ENCODE measurements at regions not wholly inside any gene's neighbourhood (a gene's known extent, or its start where the extent isn't known, plus 50 kb on each side); places are given as distances from the start of the nearest gene placed in this dataset.

GRCh38 chr4:14701389-14701788, 300.9 kb upstream of the CPEB2 start:
- TF ChIP-seq POLR2A (IDR thresholded peaks at IDR 0.05), result no peak
- TF ChIP-seq, protein P1, sequence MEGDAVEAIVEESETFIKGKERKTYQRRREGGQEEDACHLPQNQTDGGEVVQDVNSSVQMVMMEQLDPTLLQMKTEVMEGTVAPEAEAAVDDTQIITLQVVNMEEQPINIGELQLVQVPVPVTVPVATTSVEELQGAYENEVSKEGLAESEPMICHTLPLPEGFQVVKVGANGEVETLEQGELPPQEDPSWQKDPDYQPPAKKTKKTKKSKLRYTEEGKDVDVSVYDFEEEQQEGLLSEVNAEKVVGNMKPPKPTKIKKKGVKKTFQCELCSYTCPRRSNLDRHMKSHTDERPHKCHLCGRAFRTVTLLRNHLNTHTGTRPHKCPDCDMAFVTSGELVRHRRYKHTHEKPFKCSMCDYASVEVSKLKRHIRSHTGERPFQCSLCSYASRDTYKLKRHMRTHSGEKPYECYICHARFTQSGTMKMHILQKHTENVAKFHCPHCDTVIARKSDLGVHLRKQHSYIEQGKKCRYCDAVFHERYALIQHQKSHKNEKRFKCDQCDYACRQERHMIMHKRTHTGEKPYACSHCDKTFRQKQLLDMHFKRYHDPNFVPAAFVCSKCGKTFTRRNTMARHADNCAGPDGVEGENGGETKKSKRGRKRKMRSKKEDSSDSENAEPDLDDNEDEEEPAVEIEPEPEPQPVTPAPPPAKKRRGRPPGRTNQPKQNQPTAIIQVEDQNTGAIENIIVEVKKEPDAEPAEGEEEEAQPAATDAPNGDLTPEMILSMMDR (IDR thresholded peaks at IDR 0.05 in 4 of 5, conservative IDR thresholded peaks at IDR 0.05 in 1 of 5), result no peak

All from gastrocnemius medialis (tissue), 4 donors.